Smooth muscle cell (in vitro differentiated cells): ENCODE measurements at regions not wholly inside any gene's neighbourhood (a gene's known extent, or its start where the extent isn't known, plus 50 kb on each side); places are given as distances from the start of the nearest gene placed in this dataset.

Experiments used
- DNase-seq: peaks from one replicate; lab custom pipeline; 2025; ENCODE audit not compliant: unreplicated experiment; lab: John Stamatoyannopoulos, UW
- H2AFZ ChIP-seq: fragments of 200-600 bp; sonication (generic); 2 replicates; pipeline ENCODE4 v1.6.0; 2016; ENCODE audit warnings: antibody characterized with exemption, low read depth, mild to moderate bottlenecking
- H3F3A ChIP-seq: fragments of 200-600 bp; sonication (generic); 2 replicates; pipeline ENCODE4 v1.6.0; 2017; ENCODE audit warnings: antibody characterized with exemption, low read depth
- H3K27ac ChIP-seq: fragments of 200-600 bp; sonication (generic); 2 replicates; pipeline ENCODE4 v1.5.1; 2016; ENCODE audit warnings: low read depth, mild to moderate bottlenecking
- H3K27me3 ChIP-seq: fragments of 200-600 bp; sonication (generic); 2 replicates; pipeline ENCODE4 v1.6.1; 2016; ENCODE audit warnings: low read depth, mild to moderate bottlenecking
- H3K36me3 ChIP-seq: fragments of 200-600 bp; sonication (generic); 2 replicates; pipeline ENCODE4 v1.5.1; 2016; ENCODE audit warnings: low read depth
- H3K4me1 ChIP-seq: fragments of 200-600 bp; sonication (generic); 2 replicates; pipeline ENCODE4 v1.5.1; 2016; ENCODE audit warnings: low read depth
- H3K4me2 ChIP-seq: fragments of 200-600 bp; sonication (generic); 2 replicates; pipeline ENCODE4 v1.6.0; 2016; ENCODE audit warnings: mild to moderate bottlenecking
- H3K4me3 ChIP-seq: fragments of 200-600 bp; sonication (generic); 2 replicates; pipeline ENCODE4 v1.5.1; 2016; ENCODE audit warnings: mild to moderate bottlenecking
- H3K79me2 ChIP-seq: fragments of 200-600 bp; sonication (generic); 2 replicates; pipeline ENCODE4 v1.6.0; 2016; ENCODE audit warnings: low read depth, mild to moderate bottlenecking
- H3K9ac ChIP-seq: fragments of 200-600 bp; sonication (generic); 2 replicates; pipeline ENCODE4 v1.6.0; 2016; ENCODE audit warnings: low read depth
- H3K9me3 ChIP-seq: fragments of 200-600 bp; sonication (generic); replicated peaks from 2 replicates; pipeline ENCODE4 v1.5.1; 2016; ENCODE audit warnings: low read depth
- H4K20me1 ChIP-seq: fragments of 200-600 bp; sonication (generic); 2 replicates; pipeline ENCODE4 v1.6.0; 2016; ENCODE audit warnings: low read depth
- CTCF ChIP-seq: fragments of 200-600 bp; sonication (generic); IDR thresholded peaks from 2 replicates; pipeline ENCODE4 v1.5.1; 2017; ENCODE audit warnings: borderline replicate concordance, mild to moderate bottlenecking, antibody characterized with exemption; ENCODE audit not compliant: insufficient read depth, poor library complexity, severe bottlenecking
- WGBS: methylation state at CpG from one replicate; pipeline ENCODE4 v1.1.7; 2016; ENCODE audit warnings: low lambda C conversion rate; 5-methylcytosine and 5-hydroxymethylcytosine counted together

- no peaks in the 10 kb centered on the region for H3K79me2 ChIP-seq
- H3K9ac ChIP-seq: no peak overlapping the region
- no peak for TF ChIP-seq CTCF
- peaks cover 37% of the 10 kb centered on the region for H3K4me1 ChIP-seq
- H3K27ac ChIP-seq: peak overlapping the region; percentile 74
- H2AFZ ChIP-seq: no peak overlapping the region
- no peaks in the 10 kb centered on the region for H4K20me1 ChIP-seq
- H3K9me3 ChIP-seq: no peaks in the 10 kb centered on the region
- 98% methylated on average over 7 of the region's 7 CpGs for WGBS
- H3F3A ChIP-seq: peaks cover 24% of the 10 kb centered on the region
- peak overlapping the region; percentile 25 for H3K4me2 ChIP-seq
- H3K27me3 ChIP-seq: no peaks in the 10 kb centered on the region
- DNase-seq: no peak
- no peak overlapping the region for H3K4me3 ChIP-seq
- no peaks in the 10 kb centered on the region for H3K36me3 ChIP-seq
Measured at GRCh38 chr1:43057567-43057966, 98.9 kb upstream of the SLC2A1 start.

- H3K4me3 ChIP-seq: no peak overlapping the region
- no peaks in the 10 kb centered on the region for H4K20me1 ChIP-seq
- H3K9ac ChIP-seq: no peak overlapping the region
- H3F3A ChIP-seq: peaks cover 24% of the 10 kb centered on the region
- WGBS: 50% methylated on average over 4 of the region's 4 CpGs
- no peaks in the 10 kb centered on the region for H3K9me3 ChIP-seq
- H3K36me3 ChIP-seq: no peaks in the 10 kb centered on the region
- DNase-seq: no peak
- peak overlapping the region; percentile 25 for H3K4me2 ChIP-seq
- H3K79me2 ChIP-seq: no peaks in the 10 kb centered on the region
- H3K27me3 ChIP-seq: no peaks in the 10 kb centered on the region
- H3K4me1 ChIP-seq: peaks cover 43% of the 10 kb centered on the region
- no peak overlapping the region for H2AFZ ChIP-seq
- peak overlapping the region; percentile 74 for H3K27ac ChIP-seq
- no peak for TF ChIP-seq CTCF
Measured at GRCh38 chr1:43056981-43057391, 98.3 kb upstream of the SLC2A1 start.

- Histone ChIP-seq H3K4me2 (peak overlapping the region; percentile 25), H3K79me2 (no peaks in the 10 kb centered on the region), H3K9me3 (no peaks in the 10 kb centered on the region), H3K9ac (peak overlapping the region; percentile 3), H2AFZ (no peak overlapping the region), H3F3A (peaks cover 24% of the 10 kb centered on the region), H3K36me3 (no peaks in the 10 kb centered on the region), H3K4me3 (no peak overlapping the region), H3K27ac (peak overlapping the region; percentile 74), H3K27me3 (no peaks in the 10 kb centered on the region), H3K4me1 (peaks cover 48% of the 10 kb centered on the region), H4K20me1 (no peaks in the 10 kb centered on the region)
- WGBS: 77% methylated on average over 5 of the region's 5 CpGs
- no peak for TF ChIP-seq CTCF
- DNase-seq: no peak
Measured at GRCh38 chr1:43056460-43056859, 97.8 kb upstream of the SLC2A1 start.

GRCh38 chr1:43054961-43055360, 96.3 kb upstream of the SLC2A1 start:
- Histone ChIP-seq H3K79me2 (no peaks in the 10 kb centered on the region), H3K4me1 (peaks cover 50% of the 10 kb centered on the region), H3K36me3 (no peaks in the 10 kb centered on the region), H4K20me1 (no peaks in the 10 kb centered on the region), H3K27ac (no peak overlapping the region), H3K27me3 (no peaks in the 10 kb centered on the region), H3F3A (peaks cover 25% of the 10 kb centered on the region), H3K9me3 (no peaks in the 10 kb centered on the region), H2AFZ (no peak overlapping the region), H3K9ac (no peak overlapping the region), H3K4me3 (no peak overlapping the region), H3K4me2 (peak overlapping the region; percentile 1)
- no peak for DNase-seq
- TF ChIP-seq CTCF: no peak
- 40% methylated on average over 2 of the region's 2 CpGs for WGBS
